NCI-H1417 (cell line): ENCODE measurements at regions not wholly inside any gene's neighbourhood (a gene's known extent, or its start where the extent isn't known, plus 50 kb on each side); places are given as distances from the start of the nearest gene placed in this dataset.

ENCODE experiments used
- DNase-seq, 3 experiments: peaks; one replicate each; lab custom pipeline; 2025; lab: John Stamatoyannopoulos, UW

DNA sequence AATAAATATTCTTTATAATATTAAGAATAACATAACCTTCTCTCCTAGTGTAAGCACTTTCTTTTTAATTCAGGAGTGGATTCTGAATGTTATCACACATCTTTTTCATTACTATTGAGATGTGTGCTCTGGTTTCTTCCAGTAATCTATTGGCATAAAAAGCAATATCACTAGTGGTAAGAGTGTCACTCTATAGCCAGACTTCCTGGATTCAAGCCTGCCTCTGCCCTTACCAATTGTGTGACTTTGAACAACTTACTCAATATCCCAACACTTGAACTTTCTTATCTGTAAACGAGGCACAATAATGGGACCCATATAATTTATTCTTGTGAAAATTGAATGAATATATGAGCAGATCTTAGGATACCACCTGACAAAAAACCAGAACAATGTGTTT lies 71.0 kb downstream of the SEM1 start:
- DNase-seq, result no peak

DNA sequence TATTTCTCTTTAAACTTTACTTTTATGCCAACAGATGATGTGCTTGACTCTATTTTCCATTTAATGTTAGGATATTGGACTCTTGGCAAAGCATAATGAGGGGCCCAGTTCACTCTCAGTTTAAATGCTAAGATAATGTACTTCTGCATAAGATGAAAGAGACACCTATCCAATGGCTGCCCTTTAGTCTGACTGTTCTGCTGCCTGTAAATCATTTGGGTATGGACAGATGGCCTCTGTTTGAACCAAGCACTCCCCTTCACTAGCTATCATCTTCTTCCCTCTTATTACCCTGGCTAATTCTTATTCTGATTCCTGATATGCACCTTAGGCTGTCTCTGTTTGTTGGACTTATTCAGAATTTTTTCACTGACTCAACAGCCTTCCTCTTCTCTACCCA lies 72.1 kb downstream of the SEM1 start:
- DNase-seq, result no peak

DNA sequence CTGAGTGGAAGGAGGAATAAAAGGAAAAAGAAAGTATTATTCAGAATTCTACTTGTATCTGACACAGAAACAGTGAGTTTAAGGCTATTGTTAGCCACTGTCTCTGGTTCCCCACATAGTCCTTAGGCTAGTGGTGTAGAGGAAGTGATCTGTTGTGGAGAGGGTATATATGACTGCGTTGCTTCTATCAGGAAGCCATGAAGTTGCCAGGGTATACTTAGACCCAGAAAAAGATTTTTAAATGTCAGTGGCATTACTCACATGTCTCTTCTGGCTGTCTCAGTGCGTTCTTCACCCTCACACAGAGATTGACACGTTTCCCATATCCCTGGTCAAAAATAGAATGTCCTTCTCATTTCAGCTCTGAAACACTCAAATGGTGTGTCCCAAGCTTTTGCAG lies 72.7 kb downstream of the SEM1 start:
- no peak for DNase-seq

DNA sequence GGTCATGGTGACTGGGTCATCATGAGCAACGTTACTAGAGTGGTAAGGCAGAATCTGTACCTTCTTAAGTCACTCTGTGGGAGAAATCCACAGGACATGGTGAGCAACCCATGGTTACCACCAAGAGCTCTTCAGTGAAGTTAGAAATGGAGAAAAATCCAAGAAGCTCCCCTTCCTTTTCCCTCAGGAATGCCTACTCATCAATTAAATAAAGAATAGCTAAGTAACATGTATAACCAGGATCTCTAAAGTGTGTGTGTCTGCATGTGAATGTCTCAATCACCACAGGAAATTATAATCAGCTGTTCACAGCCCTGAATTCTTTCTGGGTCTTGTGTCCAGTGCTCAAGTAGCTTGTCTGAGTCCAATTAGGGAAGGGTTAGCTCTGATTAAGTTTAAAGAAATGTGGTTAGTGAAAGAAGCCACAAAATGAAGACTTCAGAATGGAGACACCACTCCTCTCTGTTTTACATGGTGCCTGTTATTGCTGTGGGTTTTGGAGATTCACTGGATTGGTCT lies 73.2 kb downstream of the SEM1 start:
- DNase-seq, result no peak

DNA sequence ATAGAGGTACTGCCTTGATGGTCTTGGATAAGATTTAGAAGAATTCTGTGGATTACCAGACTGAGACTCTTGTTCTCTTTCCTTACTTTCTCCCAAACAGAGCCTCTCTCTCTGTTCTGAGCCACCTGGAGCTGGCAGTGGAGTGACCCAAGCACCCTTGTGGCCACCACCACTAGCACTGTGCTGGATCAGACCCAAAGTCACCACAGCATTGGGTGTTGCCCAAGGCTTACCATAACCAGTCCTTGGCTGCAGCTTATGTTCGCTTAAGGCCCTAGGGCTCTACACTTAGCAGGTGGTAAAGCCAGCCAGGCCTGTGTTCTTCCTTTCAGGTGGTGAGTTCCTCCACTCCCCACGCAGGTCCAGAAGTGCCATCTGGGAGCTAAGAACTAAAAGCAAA lies 79.8 kb downstream of the SEM1 start:
- no peak for DNase-seq

DNA sequence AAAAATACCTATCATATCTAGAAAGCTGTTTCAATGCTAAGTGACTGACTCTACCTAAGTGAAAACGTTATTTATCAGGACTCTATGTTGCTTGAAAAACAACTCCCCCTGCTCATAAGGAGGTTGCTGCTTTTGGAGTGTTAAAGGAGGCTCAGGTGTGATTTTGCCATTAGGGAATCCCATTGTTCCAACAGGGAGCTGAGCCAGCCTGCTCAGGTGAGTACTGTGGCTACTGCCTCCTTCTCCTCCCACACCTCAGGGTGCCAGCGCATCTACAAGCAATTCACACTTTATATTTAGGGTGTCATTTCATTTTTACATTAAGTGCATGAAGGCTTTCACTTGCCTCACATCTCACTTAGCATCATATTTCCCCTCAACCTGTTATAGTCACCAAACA lies 84.7 kb downstream of the SEM1 start:
- no peak for DNase-seq

DNA sequence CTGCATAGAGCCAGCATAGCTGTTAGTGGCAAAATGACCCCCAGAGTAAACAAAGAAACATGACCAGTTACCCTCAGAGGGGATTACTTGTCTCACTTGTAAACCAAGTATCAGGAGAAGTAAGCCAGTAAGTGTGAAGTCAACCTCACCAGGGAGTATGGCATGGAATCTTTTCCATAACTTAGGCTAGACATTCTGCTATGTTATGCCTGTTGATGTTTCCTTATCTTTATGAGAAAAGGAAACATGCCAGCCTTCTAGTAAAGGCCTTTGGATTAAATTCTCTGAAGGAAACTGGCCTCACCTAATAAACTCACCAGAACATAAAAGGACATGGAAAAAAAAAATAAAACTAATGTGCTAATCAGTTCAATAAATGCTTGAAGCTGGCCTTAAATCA lies 87.7 kb downstream of the SEM1 start:
- no peak for DNase-seq

DNA sequence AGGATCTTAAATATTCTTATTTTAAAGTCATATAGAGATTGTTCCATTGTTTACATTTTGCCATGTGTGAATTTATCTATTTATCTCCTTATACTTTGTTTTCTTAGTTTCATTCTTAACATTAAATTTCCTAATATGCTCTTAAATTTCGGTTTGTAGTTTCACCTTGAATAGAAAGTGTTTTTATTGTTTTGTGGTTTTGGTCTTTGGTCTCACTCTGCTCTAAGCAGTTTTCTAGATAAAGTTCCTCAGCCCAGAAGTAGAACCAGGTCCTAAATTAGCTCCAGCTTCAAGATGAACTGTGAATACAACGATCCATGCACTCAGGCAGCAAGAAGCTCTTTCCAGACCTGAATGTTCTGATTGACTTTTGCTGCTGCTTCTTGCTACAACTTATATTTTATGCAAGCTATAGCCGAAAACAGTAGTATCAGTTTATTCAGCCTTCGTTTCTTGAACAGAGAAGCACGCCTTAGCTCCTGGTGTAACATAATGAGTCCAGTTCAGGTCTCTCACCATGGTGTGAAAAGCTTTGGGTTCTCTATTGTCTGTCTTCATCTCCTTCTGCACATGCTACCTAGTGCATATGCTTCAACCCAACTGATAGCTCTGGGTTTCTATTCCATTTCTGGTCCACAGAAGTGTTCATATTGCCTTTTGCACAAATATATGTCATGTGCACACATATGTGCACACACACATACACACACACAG lies 95.3 kb downstream of the SEM1 start:
- no peak for DNase-seq

DNA sequence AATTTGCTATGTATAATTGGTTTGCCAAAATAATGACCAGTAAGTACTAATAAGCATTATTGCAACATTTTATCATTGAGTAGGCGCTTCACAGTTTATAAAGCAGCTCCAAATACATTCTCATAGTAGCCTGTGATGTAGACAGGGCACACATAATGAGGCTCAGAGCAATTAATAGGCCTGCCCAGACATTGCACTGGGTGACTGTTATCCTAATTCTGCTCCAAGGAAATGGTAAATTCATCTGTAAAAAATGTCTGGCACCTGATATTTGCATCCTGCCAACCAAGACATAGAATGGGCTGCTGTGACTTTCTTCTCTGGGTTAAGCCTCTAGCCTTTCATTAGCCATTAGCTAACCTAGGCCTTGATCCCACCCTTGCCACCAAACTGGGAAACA lies 97.6 kb downstream of the SEM1 start:
- no peak for DNase-seq

DNA sequence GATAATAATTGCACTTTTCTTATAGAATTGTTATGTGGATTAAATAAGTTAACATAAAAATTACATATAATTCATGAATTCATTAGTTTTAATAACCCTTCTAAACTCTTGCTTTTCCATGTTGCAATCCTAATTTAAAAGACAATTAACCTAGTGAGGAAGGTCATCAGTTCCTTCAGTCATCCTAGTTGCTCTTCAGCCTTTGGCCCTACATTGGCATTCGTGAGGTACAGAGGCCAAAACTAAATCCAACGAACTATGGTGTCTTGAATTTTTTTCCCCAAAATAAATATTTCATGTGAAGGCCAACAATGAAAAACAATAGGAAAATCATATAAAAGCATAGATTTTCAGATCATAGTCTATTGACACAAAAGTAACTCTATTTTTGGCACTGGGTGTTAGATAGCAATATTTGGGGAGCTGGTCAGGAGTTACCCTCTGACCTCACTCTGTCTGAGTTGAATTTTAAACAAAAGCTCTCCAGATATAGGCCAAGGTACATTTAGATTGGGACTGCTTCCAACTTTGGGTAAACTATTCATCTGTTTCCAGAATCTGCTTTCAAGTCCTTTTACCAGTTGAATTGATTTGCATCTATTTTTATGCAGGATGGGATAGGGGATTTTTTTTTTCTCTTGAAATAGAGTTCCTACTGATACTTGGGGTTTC lies 104.5 kb downstream of the SEM1 start:
- no peak for DNase-seq

DNA sequence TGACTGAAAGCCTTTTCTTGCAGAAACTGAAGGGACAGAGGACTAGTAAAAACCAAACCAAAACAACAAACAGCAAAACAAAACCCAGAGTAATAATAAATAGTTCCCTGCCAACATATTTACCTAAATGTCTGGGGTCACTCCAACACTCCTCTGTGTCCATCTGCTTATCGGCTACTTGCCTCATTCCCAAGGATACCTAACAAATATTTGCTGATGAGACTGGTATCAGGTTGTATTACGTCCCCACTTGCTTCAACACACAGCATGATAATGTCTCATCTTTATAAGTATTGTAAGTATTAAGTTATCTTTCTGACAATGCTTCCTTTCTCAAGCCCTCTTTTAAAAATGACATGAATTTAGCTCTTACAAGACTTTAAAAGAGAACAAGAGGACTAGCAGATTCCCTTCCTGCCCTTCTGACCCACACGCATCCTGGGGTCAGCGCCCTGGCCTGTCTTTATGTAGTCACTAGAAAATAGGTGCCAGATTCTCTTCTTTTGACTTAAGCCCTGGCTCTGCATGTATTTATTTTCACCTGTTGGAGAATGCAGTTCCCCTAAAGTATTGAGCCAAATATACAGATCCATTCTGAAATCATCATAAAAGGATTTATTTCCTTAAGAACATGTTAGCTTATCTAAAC lies 110.2 kb downstream of the SEM1 start:
- DNase-seq, result peak in 2 of 3 experiments; percentile 32 to 69

DNA sequence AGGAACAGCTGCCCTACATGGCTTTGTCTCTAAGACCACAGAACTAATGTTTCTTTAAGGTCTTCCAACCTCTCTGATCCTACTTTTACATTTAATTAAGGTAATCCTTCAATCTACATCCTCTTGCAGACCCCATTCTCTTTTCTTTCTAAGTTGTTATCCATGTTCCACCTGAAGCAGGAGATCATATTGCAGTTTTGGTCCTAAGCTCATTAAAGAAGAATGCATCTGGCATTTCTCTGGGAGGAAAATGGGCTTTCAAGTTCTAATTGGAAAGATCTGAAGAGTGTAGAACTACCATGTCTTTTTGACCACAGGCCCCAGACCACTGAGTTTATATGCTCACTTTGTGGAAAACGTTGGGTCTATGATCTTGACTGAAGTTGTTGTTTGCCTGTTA lies 111.2 kb downstream of the SEM1 start:
- DNase-seq, result peak in 2 of 3 experiments; percentile 19 to 63

DNA sequence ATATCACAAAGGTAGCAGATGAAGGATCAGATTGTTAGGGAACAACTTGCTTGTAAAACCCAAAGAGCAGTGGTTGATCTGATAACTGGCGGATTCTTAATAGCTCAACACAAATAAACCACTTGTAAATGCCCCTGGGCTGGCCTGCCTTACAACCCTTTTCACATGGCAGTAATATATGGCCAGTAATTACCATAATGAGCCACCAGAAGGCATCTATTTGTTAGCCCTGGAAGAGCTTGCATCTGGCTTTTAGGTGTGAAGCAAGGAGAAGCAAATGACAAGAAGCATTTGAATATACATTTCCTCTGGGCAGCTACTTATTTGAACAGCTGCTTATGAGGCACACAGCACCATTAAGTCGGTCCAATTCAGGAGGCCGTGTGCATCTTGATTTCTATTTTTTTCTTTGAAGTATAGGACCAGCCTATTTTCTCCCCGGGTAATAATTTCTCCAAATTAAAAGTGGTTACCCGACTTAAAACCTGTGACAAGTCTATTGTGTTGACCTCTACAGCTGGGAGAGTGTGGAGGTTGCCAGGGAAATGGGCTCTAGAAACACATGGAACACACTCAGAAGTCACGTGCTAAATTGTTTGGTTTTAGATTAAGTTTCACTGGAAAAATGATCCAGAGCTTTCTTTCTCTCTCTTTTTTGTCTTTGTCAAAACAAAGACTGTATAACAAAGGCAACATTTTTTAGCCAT lies 113.4 kb downstream of the SEM1 start:
- DNase-seq, result peak; percentile 83 to 100 (median 99)

DNA sequence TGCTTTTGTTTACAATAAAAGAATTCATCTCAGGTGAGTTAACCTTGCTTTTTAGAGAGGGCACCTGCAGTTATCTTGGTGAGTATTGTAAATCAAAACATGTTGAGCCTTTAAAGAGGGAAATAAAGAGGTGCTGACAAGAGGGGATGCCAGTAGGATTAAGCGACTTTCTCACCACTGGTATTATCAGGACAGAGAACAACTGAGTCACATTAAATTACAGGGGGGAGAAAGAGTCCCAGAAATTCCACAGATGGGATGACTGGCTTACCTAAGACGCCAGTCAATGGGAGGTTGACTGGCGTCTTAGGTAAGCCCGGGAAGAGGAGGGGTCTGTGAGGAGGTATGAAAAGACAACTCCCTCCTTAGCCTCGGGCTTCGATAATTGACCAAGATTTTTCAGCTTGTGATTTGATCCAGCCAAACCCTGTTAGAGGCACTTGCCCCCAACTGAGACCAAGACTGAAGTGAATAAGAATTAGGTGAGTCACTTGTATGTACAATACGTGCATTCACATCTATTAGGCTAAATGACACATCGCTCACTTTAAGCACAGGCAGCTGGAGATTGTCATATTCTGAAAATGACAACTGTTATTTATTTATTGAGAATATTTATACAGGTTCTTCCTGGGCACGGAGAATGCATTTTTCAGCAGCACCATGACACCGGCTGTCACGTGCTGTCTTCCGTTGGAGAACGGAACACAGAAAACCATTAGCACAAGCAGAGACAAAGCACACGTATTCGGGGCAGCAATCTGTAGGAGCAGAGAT lies 117.6 kb downstream of the SEM1 start:
- DNase-seq, result peak in 2 of 3 experiments; percentile 94 to 99

DNA sequence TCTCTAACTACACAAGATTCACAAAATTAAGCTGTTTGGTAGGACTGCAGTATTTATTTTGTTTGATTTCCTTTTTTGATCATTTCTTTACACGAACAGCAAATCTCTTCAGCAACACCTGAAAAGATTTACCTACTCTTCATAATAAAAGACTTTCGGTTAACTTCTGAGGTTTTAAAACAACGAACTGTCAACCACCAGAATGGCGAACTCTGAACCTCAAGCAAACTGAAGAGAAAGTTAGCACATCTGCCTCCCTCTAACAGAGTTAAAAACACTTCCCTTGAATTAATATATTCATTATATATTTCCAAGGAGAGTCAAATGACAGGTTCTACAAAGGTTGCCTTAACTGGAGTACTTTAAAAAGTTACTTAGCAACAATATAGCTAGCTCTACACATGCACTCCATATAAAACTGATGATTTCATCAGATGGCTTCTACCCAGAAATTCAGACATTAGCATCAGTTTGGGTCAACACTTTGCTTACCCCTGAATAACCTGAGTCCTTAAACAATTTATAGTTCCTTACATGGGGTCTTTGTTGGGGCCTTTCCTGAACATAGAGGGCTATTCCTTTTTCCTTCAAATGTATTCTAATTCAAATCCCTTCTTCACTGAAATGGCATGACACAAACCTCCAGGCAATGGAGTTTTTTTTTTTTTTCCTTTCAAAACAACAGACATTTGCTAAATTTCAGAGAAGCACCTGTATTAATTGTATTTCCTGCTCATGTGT lies 118.3 kb downstream of the SEM1 start:
- DNase-seq, result peak in 1 of 3 experiments; percentile 65

DNA sequence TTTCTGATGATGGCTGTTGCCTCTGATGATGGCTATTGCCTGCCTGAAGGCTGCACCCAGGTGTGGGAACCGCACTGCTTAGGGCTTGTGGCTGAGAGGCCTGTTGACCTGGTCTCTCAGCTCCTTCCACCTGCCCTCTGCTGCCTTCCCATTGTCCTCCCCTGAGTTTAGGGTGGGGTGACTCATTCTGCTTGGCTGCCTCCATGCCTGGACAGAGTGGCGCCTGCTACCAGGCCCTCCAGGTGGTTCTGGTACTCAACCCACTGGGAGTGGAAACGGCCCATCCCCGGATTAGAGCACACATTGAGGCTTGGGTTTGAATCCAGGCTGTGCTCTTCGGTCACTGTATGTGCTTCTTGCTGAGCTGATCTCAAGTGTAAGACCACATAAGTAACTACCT lies 120.6 kb downstream of the SEM1 start:
- DNase-seq, result peak in 2 of 3 experiments; percentile 23 to 69

DNA sequence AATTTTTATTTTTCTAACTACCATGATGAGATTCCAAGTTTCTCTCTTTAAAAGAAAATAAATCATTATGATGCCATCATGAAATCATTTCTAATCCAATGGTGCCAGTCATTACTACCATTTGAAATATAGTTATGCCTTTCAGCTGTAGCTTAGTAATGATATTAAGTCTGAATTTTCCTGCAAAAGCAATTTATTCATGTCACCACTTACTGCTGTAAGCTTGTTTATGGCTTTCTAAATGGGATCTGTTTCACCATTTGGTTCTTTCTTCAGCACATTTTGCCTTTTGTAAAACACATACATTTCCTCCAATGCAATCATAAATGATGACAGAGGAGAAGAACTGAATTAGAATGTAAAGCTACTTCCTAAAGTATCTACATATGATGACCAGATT lies 130.5 kb downstream of the SEM1 start:
- no peak for DNase-seq

DNA sequence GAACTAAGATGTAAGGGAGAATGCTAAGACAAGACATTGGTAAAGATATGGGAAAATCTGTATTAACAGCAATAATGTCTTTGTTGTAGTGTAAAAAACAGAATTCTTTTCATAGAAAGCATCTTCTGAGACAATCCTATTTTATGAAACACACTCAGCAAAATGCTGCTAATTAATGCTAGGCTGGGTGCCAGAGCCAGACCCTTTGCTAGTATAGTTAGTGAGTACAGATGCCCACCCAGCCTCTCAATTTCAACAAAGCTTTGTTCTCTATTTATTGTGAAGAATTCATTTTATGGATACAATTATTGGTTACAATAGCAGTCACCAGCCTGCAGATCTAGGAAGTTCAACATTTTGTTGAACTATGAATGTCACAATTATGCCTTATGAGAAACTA lies 131.0 kb downstream of the SEM1 start:
- peak in 1 of 3 experiments; percentile 47 for DNase-seq

DNA sequence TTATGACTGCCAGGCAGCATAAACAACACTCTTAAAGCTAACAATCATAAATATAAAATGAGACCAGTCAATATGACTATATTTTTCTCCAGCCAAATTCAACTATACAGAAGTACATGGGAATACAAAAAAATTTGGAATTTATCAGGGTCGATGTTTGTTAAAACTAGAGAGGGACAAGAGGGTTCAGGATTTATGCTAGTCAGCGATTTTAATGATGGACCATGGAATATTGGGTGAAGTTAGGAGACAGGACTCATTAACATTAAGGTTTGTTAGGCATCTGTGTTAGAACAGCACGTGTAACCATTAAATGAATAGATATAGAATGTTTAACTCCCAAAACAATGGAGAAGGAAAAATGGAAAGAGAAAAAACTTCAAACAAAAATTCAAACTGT lies 146.2 kb downstream of the SEM1 start:
- DNase-seq, result no peak

DNA sequence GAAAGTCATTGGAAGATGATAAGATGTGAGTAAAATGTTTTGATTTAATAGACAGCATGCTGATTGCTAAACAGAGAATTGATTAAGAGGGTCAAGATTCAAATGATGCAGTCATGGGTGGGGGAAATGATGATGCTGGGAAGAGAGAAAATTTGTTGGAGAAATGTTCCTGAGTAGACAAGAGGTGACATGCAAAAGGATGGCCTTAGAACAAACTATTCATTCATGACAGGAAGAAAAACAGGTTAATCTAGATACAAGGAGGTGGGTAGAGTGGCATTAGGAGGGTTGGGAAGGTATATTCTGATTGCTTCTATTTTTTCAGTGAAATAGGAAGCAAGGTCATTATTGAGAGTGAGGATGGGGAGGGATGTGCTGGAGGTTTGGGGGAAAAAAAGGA lies 146.7 kb downstream of the SEM1 start:
- DNase-seq, result no peak

DNA sequence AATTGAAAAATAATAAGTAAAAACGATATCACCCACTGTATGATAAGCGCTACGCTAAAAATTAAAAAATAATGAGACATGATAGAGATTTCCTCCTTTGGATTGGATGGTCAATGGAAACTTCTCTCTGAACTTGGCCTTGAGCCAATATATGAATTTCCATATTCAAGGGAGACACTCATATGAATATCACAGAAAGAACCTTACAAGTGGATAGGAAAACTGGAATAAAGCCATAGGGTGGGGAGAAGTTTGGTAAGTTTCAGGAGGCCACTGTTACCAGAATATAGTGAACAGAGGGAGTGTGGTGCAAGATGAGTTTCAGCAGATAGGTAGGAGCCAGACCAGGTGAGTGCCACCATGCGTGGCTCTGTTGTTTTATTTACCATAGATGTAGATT lies 147.2 kb downstream of the SEM1 start:
- no peak for DNase-seq
